ENCODE measurements at regions not wholly inside any gene's neighbourhood (a gene's known extent, or its start where the extent isn't known, plus 50 kb on each side); places are given as distances from the start of the nearest gene placed in this dataset.

DNA sequence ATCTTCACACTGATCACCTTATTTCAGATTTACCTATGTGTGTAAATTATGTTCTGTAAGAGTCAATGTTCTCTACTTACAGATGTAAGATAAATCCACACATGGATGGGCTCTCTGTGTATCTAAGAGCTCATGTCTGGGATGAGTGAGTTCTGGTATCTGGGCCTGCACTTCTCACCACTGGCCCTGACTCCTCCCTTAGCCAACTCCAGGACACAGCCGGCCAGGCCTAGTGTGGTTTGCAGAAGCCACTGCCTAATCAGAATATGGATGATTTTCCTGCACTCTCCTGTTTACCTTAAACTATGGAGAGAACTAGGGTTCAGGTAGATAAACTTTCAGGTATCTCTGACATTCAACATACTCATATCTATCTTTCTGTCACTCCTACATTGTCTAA lies 1284.8 kb downstream of the TMEM121 start:
- no peak for DNase-seq

DNA sequence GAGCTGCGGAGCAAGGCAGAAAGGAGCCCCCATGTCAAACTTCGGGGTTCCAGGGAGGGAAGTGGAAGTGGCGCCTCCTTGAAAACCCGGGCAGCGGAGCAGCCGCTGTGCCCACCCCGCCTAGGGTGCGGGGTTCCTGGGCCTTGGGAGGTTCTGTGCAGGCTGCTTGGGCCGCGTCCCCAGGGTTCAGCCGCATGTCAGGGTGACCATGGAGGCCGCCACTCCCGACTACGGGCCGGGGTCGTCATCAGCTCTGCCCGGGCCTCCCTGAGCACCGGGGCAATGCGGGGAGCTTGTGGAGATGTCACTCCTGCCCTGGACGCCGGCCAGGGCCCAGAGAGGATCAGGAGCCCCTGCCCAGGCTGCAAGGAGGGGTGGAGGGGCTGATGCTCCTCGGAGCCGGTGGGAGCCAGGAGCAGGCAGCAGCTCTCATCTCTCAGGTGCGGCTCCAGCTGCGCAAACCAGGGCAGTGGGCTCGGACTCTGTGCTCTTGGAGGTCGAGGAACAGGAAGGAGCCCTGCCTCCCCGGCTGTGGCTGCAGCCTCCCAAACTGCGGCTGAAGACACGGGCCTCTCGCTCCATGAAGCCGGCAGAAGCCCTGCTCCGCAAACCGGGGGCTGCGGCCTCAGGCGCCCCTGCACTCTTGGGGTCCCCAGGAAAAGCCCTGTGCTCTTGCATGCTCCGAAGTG lies 1286.5 kb downstream of the TMEM121 start:
- DNase-seq: no peak

DNA sequence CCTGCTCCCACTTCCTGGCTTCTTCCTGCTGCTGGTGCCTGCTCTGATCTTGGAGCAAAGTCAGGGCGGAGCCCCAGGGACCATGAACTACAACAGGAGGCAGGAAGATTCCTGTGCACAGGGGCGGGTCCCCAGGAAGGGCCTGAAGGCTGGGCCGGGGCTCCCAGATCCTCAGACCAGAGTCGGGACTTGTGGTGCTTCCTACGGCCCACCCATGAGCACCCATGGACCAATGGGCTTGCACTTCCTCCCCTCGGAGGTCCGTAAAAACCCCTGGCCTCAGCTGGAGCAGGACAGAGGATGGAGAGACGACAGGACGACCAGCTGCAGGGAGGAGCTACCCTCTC lies 1287.1 kb downstream of the TMEM121 start:
- DNase-seq: no peak

- no peak for DNase-seq
Observed at GRCh38 chr14:106820119-106820518, 1293.7 kb downstream of the TMEM121 start.

DNA sequence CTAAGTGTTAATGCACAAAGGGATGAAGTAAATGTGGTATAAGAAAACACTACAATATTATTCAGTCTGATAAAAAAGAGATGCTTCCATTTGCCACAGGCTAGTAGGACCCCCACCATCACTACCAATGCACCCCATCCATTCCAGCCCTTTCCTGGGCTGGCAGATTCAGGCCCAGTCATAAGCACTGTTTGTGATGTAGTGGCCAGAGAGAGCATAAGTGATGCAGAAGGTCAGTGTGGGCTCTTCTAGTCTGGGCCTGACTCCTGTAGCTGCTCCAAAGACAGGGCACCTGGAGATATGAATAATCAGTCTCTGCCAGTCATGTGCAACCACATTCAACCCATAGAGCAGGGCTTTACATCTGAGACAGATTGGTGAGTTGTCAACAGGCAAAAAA lies 1294.7 kb downstream of the TMEM121 start:
- DNase-seq: no peak

DNA sequence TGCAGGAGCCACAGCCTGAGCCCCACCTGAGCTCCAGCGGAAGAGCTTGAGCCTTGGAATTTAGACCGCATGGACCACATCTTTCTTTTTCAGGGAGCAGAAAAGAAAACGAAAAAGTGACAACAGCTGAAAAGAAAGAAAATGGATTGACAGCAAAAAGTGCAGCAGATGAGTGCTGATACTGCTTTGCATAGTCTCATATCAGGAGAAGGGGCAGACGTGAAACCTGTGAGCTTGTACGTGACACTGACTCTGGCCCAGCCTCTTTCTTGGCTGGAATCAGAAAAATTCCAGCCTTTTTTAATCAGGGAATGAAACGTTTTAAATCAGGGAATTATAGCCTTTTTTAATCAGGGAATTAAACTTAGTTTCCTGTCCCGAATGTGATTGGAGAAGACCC lies 1296.5 kb downstream of the TMEM121 start:
- no peak for DNase-seq

- DNase-seq: no peak
Observed at GRCh38 chr14:106823552-106823951, 1297.2 kb downstream of the TMEM121 start.

DNA sequence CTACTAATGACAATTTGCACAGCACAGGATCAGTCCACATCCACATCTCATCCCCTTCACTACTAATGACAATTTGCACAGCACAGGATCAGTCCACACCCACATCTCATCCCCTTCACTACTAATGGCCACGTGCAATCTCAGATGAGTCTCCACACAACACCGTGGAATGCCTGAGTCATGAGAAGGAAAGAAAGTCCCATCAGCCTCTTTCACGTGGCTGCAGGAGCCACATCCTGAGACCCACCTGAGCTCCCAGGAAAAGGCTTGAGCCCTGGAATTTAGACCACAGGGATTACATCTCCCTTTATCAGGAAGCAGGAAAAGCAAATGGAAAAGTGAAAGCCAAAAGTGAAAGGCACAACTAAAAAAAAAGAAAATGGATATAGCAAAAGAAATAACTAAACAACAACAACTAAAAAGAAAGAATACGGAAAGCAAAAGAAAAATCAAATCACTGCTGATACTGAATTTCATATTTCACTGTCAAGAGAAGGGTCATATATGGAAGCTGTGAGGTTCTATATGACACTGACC lies 1300.5 kb downstream of the TMEM121 start:
- no peak for DNase-seq

- peak; percentile 67 for DNase-seq
Observed at GRCh38 chr14:106831322-106831720, 1304.9 kb downstream of the TMEM121 start.

- no peak for DNase-seq
Observed at GRCh38 chr14:106837870-106838269, 1311.5 kb downstream of the TMEM121 start.

DNA sequence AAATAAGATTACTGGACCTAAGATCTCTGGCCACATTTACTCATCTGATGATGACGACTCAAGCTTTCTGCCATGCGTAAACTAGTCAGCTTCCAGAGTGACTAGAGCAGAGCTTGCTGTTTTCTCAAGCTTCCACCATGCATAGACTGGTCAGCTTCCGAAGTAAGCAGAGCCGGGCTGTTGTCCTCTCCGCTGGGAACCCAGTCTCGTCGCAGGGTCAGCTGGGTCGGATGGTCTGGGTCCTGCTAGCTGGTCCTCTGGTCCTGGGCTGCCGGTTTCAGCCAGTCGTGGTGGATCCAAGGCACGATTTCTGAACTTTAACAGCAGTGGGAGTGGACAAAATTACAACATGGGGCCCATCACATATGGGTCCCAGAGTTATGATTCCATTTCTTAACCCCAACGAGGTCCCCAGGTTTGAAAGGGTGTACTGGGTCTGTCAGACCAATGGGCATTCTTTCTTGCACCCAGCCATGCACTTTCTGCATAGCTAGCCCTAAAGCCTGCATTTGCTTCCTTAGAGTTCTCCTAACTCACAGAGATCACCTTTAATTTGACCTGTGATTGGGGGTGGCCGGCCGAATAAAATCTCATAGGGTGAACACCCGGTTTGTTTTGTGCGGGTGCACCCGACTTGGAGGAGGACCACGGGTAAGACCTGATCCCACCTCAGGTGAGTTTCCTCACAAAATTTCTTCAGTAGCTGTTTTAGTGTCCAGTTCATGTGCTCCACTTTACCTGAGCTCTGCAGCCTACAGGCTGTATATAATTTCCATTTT lies 1312.8 kb downstream of the TMEM121 start:
- no peak for DNase-seq

DNA sequence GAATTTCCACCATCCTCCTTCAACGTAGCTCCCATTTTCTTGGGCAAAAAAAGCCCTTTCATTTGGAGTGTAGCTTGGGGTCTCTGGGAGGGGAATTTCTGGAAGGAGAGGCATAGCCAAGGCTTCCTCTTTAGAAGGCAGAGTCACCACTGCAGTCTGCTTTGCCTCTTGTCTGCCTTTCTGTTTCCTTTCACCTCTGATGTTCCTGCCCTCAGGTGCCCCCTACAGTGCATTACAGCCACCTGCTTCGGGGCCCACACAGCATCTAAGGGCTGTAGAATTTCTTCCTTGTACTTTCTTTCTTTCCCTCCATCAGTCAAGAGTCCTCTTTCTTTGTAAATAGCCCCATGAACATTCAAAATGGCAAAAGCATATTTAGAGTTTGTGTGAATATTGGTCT lies 1313.9 kb downstream of the TMEM121 start:
- no peak for DNase-seq

DNA sequence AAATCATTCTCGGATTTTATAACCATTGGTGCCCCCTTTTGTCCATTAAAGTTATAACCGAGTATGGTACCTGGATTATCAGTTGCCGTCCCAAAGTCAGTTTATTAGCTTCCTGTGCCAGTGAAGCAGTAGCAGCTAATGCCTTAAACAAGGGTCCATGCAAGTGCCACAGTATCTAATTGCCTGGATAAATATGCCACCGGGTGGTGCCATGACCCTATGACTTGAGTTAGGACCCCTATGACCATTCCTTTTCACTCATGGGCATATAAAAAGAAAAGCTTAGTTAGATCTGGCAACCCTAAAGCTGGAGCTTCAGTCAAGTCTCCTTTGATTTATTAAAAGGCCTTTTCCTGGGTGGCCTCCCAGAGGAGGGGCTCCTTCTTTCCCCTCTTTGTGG lies 1314.6 kb downstream of the TMEM121 start:
- DNase-seq: no peak

GRCh38 chr14:106841701-106842100 lies 1315.3 kb downstream of the TMEM121 start:
- DNase-seq: no peak

DNA sequence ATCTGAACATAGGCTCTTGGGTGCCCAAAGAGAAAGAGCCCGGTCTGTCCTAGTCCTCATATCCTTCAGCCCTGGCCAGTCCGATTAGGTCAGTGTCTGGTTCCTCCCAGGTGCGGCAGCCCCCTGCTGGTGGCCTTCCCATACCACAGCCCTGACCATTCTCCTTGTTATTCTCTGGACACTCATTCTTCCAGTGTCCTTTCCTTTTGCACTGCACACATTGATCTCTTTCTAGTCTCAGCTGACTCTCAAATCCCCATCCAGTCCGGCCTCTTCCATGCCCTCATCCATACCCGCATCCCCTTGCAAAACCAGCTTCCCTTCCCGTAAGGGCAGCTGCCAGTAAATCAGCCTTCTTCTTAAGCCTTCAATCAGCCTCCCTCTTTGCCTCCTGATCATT lies 1316.3 kb downstream of the TMEM121 start:
- DNase-seq: no peak

DNA sequence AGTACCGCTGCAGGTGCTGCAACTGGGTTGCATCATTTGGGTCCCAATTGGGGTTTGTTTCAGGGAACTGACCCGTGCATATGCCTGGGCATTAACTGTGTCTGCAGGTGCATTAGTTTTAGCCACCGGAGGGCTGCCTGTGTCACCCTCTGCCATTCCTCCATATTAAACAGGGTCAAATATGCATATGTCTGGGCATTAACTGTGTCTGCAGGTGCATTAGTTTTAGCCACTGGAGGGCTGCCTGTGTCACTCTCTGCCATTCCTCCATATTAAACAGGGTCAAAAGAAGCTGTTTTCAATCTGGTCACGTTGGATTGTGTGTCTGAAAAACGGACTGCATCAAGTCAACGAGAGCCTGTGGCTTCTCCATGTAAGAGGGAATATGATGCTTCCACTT lies 1317.0 kb downstream of the TMEM121 start:
- no peak for DNase-seq

GRCh38 chr14:106843951-106844483 lies 1317.6 kb downstream of the TMEM121 start:
- DNase-seq: peak; percentile 39

- DNase-seq: peak; percentile 43
Observed at GRCh38 chr14:106844608-106845285, 1318.4 kb downstream of the TMEM121 start.

- peak; percentile 16 for DNase-seq
Observed at GRCh38 chr14:106845286-106846087, 1319.1 kb downstream of the TMEM121 start.

GRCh38 chr14:106846218-106846617 lies 1319.8 kb downstream of the TMEM121 start:
- no peak for DNase-seq

DNA sequence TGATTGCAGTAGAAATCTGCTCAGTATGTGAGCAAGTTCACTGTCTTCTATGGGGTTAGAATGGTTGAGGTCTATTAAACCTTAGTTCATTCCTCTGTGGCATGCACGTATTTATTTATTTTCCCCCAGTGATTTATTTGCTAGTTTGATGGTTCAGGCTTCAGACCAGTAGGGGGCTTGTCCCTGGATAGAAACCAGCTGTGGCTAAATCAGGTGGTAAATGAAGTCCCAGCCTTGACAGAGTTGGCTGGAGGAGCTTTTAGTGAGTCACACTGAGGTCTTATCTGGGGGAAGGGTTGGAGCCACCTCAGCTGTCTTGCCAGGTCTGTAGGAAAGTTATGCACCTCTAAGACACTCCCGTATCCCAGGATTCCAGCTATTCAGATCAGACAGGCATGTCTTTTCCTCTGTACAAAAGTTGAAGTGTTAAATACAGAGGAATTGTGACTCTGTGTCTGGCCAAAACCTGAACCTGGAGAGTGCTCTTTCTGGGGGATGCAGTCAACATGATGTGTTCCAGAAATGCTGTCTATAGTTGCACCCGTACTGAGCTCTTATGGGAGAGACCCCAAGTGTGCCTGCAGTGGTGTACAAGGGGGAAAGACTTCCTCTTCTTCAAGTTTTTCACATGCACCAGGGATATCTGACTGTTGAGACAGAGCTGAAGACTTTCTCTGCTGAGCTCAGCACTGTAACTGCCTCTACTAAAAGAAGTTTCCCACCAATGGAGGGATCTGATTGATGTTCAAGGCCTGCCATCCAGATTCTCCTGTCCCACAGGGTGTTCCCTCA lies 1322.1 kb downstream of the TMEM121 start:
- DNase-seq: peak; percentile 21
